Activated CD8-positive, alpha-beta T cell treated with anti-CD3 and anti-CD28 coated beads for 36 hours (primary cell): ENCODE measurements at regions not wholly inside any gene's neighbourhood (a gene's known extent, or its start where the extent isn't known, plus 50 kb on each side); places are given as distances from the start of the nearest gene placed in this dataset.

Experiments used
- ATAC-seq: fragments of 200-7000 bp; cut with Tn5 transposase; one replicate; pipeline ENCODE4 v1.10.0; 2021; ENCODE audit warnings: mild to moderate bottlenecking, moderate library complexity
- CTCF ChIA-PET: fragments of 350-600 bp; sonication (Branson Sonifier 250); formaldehyde crosslinking; loops from one replicate; lab custom pipeline; 2021; ENCODE audit warnings: antibody characterized with exemption; lab: Charles Lee
- POLR2A ChIA-PET: fragments of 350-600 bp; sonication (Branson Sonifier 250); formaldehyde crosslinking; loops from one replicate; lab custom pipeline; 2021; ENCODE audit warnings: antibody characterized with exemption; lab: Charles Lee
- DNase-seq: peaks from one replicate; pipeline ENCODE4 v3.0.0-alpha.2; 2020
- H3K27ac Mint-ChIP-seq: one replicate; pipeline ENCODE4 v1.8.0; 2021; ENCODE audit warnings: mild to moderate bottlenecking, mixed read lengths
- H3K27me3 Mint-ChIP-seq: one replicate; pipeline ENCODE4 v1.8.0; 2021; ENCODE audit warnings: mixed read lengths
- H3K36me3 Mint-ChIP-seq: one replicate; pipeline ENCODE4 v1.8.0; 2021; ENCODE audit warnings: low read depth, mixed read lengths
- H3K4me1 Mint-ChIP-seq: one replicate; pipeline ENCODE4 v1.8.0; 2021; ENCODE audit warnings: low read depth, mixed read lengths
- H3K4me3 Mint-ChIP-seq: one replicate; pipeline ENCODE4 v1.8.0; 2021; ENCODE audit warnings: mild to moderate bottlenecking, moderate library complexity, mixed read lengths
- H3K9me3 Mint-ChIP-seq: one replicate; pipeline ENCODE4 v1.8.0; 2021; ENCODE audit warnings: mixed read lengths
- intact Hi-C: fragments of 100-400 bp; cut with micrococcal nuclease; formaldehyde crosslinking; loops from one replicate; pipeline ENCODE4 v1.10.0; 2022
- TF ChIP-seq, protein P1 (sequence below): fragments of 200-600 bp; IDR thresholded peaks from one replicate; pipeline ENCODE4 v1.8.0; 2022; ENCODE audit warnings: antibody characterized with exemption, mild to moderate bottlenecking

DNA sequence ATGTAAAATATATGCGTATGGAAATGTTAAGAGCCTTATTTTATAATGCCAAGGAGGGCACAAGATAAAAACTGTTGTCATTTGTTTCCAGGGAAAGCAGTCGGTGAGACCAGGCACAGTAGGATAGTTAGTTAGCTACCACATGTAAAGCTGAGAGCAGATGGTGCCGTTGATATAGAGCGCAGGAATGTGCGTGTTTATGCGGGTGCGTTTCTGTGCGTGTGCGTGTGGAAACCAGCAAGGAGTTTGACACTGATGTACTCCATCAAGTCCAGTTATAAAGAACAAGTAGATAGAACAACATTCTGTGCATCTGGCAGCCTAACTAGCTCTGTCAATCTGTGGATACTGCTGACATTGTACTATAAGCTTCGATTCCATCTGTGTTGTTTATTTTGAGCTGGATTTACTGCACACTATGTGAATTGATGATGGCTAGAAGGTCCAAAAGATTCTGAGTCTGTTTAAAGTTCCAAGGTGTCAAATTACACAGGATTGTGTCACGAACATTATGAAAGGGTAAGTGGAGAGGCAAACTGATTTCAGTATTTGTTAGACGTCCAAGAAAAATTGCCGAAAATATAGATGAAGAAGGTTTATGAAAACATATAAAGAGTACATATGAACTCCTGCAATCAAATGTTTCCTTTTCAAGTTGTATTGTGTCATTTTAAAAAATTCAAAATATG is 494.9 kb upstream of the MEF2C start:
- intact Hi-C loops, result no loop called here
- ATAC-seq, result no peak
- POLR2A ChIA-PET, result no interaction called here
- no peak overlapping the region for H3K4me3 Mint-ChIP-seq
- H3K36me3 Mint-ChIP-seq, result no peaks in the 10 kb centered on the region
- no peaks in the 10 kb centered on the region for H3K9me3 Mint-ChIP-seq
- no peak overlapping the region for H3K27ac Mint-ChIP-seq
- CTCF ChIA-PET, result no interaction called here
- TF ChIP-seq, protein P1, sequence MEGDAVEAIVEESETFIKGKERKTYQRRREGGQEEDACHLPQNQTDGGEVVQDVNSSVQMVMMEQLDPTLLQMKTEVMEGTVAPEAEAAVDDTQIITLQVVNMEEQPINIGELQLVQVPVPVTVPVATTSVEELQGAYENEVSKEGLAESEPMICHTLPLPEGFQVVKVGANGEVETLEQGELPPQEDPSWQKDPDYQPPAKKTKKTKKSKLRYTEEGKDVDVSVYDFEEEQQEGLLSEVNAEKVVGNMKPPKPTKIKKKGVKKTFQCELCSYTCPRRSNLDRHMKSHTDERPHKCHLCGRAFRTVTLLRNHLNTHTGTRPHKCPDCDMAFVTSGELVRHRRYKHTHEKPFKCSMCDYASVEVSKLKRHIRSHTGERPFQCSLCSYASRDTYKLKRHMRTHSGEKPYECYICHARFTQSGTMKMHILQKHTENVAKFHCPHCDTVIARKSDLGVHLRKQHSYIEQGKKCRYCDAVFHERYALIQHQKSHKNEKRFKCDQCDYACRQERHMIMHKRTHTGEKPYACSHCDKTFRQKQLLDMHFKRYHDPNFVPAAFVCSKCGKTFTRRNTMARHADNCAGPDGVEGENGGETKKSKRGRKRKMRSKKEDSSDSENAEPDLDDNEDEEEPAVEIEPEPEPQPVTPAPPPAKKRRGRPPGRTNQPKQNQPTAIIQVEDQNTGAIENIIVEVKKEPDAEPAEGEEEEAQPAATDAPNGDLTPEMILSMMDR, result no peak
- H3K4me1 Mint-ChIP-seq, result no peaks in the 10 kb centered on the region
- no peak for DNase-seq
- no peaks in the 10 kb centered on the region for H3K27me3 Mint-ChIP-seq

DNA sequence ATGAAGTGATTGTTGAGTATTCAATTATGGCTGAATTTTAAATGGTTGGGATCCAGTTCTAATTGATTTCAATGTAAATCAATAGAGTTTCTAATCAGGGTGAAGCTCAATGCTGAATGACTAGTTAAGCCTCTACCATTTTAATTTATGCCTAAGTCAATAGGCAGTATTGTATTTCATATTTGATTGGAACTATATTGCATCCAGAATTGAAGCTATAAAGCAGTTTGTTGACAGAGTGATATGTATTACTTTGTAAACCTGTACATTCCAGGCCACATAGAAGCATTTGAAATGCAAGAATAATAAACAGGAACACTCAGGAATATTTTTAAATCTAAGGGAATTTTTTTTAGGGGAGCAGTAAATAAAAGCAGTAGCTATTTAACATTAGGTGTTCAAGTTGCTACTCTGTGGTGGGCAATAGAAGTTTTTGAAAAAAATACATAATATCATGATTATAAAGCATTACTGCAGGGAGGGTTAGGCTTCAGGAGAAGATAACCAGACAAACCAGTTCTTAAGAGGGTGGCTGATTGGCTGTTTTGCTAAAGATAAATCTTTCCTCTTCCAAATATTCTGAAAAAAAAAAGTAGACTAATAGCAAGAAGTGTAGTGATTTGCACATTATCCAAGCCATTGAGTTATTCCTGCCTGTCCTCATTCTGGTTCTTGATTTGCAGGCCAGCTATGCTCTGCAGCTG is 492.0 kb upstream of the MEF2C start:
- ChIA-PET CTCF (no interaction called here), POLR2A (no interaction called here)
- Mint-ChIP-seq H3K4me3 (no peak overlapping the region), H3K36me3 (no peaks in the 10 kb centered on the region), H3K27ac (no peak overlapping the region), H3K27me3 (no peaks in the 10 kb centered on the region), H3K9me3 (no peaks in the 10 kb centered on the region), H3K4me1 (no peaks in the 10 kb centered on the region)
- TF ChIP-seq, protein P1, result no peak
- no peak for DNase-seq
- intact Hi-C loops, result no loop called here
- no peak for ATAC-seq

- intact Hi-C loops, result no loop called here
- H3K9me3 Mint-ChIP-seq, result peaks cover 2% of the 10 kb centered on the region
- CTCF ChIA-PET, result no interaction called here
- no peak overlapping the region for H3K27ac Mint-ChIP-seq
- no peaks in the 10 kb centered on the region for H3K36me3 Mint-ChIP-seq
- DNase-seq, result no peak
- H3K27me3 Mint-ChIP-seq, result no peaks in the 10 kb centered on the region
- no peaks in the 10 kb centered on the region for H3K4me1 Mint-ChIP-seq
- POLR2A ChIA-PET, result no interaction called here
- H3K4me3 Mint-ChIP-seq, result no peak overlapping the region
- ATAC-seq, result no peak
- TF ChIP-seq, protein P1, result no peak
Measured at GRCh38 chr5:89374144-89374784, 491.3 kb upstream of the MEF2C start.

DNA sequence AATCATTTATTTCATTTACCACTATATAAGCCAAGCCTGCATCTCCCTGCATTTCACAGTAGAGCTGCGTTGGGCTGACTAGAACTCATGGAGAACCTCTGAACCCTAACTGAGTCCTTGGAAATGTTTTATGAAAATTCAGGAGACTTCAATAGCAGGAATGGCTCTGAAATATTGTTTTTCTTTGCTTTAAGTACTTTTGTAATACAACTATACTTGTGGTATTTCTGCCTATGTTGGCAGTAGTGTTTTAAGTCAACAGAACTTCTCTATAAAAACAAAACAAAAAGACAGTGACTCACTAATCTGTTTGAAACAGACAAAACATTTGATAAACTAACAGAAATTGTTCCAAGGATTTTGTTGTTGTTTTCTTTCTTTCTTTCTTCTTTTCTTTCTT is 489.2 kb upstream of the MEF2C start:
- POLR2A ChIA-PET, result no interaction called here
- H3K4me3 Mint-ChIP-seq, result no peak overlapping the region
- no peaks in the 10 kb centered on the region for H3K36me3 Mint-ChIP-seq
- intact Hi-C loops, result no loop called here
- H3K27me3 Mint-ChIP-seq, result no peaks in the 10 kb centered on the region
- DNase-seq (no peak), ATAC-seq (no peak)
- CTCF ChIA-PET, result no interaction called here
- H3K27ac Mint-ChIP-seq, result no peak overlapping the region
- H3K9me3 Mint-ChIP-seq, result peaks cover 2% of the 10 kb centered on the region
- TF ChIP-seq, protein P1, result no peak
- H3K4me1 Mint-ChIP-seq, result no peaks in the 10 kb centered on the region

GRCh38 chr5:89371646-89372045 is 488.7 kb upstream of the MEF2C start:
- Mint-ChIP-seq H3K4me3 (no peak overlapping the region), H3K27me3 (no peaks in the 10 kb centered on the region), H3K36me3 (no peaks in the 10 kb centered on the region), H3K4me1 (no peaks in the 10 kb centered on the region), H3K27ac (no peak overlapping the region), H3K9me3 (peaks cover 2% of the 10 kb centered on the region)
- TF ChIP-seq, protein P1, result no peak
- intact Hi-C loops, result no loop called here
- DNase-seq (no peak), ATAC-seq (no peak)
- ChIA-PET CTCF (no interaction called here), POLR2A (no interaction called here)
